ENCODE measurements at regions not wholly inside any gene's neighbourhood (a gene's known extent, or its start where the extent isn't known, plus 50 kb on each side); places are given as distances from the start of the nearest gene placed in this dataset.
A peak's percentile ranks its signal among the peaks of the same experiment; 100 is the strongest.

DNA sequence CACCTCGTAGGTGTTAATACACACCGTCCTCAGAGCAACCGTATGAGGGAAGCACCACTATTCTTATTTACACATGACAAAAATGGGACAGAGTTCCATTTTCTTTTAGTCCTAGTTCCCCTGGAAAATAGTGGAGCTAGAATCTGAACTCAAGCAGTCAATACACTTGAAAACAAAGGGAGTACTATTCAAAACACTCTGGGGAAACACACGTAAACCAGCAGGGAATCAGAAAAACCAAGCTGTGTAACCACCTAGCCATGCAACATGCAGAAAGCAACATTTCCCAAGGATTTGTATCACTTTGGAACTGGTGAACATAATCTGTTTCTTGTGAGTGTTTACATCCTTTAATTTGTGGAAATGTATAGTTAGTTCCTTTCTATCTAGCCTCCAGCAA is 208.2 kb downstream of the UBE2E3 start:
- DNase-seq (ENCODE audit: low spot score), result no peak

DNA sequence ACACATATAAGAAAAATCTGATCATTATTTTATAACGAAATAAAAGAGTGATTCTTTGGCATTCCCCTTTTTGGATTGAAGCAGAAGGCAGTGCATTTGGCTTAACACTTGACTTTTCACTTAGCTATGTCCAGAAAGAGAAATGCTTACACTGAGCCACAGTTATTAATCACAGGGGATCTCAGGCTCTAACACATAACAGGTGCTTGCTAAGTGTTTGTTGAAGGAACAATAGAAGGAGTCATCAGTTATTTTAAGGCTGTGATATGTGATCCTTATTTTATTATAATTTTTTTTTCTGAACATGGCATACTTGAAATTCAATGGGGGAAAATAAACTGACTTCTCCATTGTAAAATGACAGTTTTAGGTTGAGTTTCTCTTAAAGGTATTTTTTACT is 209.5 kb downstream of the UBE2E3 start:
- no peak for DNase-seq (ENCODE audit: low spot score)

DNA sequence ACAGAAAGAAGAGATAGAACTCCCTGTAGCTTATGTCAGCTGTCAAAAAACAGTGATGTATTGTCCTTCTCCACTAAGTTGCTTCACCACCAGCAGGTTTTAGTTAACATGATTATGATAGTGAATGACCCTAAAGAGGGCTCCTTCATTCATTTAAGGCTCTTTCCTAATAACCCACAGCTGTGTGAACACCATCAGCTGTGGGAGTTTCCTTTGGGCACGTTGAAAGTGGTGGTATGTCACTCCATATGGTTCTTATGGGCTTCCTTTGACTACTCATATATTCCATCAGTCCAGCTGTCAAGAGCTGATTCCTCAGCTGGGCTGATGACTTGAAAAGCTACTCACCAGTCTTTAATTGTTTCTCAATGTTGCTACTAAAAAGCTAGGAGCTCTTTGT is 210.3 kb downstream of the UBE2E3 start:
- DNase-seq (ENCODE audit: low spot score), result no peak

DNA sequence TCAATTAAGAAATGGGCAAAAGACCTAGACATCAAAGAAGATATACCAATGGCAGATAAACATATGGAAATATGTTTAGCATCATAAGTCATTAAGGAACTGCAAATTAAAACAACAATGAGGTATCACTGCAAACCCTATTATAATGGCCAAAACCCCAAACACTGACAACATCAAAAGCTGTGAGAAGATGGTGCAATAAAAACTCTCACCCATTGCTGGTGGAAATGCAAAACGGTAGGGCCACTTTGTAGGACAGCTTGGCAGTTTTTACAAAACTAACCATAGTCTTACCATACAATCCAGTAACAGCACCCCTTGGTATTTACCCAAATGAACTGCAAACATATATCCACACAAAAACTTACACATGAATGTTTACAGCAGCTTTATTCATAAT is 213.1 kb downstream of the UBE2E3 start:
- no peak for DNase-seq (ENCODE audit: low spot score)

DNA sequence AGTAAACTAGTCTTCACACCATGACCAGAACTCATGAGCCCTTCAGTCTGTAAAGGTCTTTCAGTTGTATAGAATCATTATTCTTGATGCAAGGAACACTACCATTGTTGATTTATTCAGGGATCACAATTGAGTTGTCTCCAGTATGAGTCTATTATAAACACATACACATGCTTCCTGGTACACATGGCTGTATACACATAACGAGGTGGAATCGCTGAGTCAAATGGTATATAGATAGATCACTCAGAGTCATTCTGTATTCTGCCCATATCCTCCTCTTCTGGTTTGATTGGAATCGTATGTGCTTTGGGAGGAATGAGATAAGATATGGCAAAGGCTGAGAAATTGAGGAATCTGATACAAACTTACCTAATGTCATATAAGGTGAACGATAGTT is 216.0 kb downstream of the UBE2E3 start:
- no peak for DNase-seq (ENCODE audit: low spot score)

DNA sequence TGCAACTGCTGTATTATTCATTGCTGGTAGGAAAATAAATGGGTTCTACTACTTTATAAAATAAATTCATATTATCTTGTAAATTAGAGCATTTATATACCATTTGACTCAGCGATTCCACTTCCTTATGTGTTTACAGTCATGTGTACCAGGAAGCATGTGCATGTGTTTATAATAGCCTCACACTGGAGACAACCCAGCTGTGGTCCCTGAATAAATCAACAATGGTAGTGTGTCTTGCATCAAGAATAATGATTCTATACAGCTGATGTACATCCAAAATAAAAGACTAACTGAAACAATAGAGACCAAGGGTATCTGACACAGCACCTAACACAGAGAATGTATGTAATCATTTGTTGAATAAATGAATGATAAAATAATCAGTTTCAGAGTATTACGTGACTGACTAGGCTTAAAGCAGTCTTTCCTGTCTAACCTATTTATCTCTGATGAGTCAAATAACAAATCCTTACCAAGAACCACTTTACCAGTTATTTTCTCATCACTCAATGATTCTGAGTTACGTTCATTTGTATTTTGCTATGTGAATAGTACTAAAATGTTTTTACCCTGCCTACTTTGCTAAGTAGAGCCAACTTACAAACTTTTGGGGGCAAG is 216.8 kb downstream of the UBE2E3 start:
- DNase-seq (ENCODE audit: low spot score), result no peak

DNA sequence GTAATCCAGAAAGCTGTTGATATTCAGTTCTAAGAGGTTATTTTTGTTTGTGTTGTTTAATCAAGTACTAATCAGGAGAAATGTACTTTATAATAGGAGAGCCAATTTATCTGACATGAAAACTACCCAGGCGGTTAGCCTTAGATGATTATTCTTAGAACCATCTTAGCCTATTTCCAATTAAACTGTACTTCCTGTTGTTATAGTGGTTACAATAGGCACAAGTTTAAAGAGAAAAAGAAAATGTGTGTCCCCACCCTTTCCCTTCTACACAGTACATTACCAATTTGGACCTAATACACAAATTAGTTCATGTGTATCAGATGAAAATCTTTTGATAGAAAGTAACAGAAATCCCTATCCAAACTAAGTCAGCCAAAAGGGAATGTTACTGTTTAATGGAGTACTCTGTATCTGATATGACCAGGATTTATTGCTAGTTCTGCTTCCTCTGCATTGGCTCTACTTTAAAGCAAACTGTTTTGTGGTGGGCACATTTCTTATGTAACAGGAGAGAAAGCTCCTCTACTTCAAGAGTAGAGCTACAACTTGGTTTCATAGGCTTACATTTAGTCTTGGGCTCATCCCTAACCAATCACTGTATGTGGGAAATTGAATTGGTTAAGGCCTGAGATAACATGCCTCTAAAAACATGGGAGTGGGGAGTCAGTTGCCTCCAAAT is 217.9 kb downstream of the UBE2E3 start:
- no peak for DNase-seq (ENCODE audit: low spot score)

DNA sequence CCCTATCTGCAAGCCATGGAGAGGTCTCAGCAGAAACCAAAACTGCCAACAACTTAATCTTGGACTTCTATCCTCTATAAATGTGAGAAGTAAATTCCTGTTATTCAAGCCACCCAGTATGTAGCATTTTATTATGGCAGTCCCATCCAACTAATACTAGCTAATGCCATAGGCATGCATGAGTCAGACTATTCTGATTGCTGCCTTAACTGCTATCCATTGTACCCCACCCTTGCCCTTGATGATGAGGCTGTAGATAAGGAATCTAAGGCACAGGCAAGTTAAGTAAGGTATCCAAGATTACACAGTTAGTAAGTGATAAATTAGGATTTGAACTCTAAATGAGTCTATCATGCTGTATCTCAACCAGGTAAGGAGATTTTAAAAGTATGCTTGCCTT is 223.0 kb downstream of the UBE2E3 start:
- no peak for DNase-seq (ENCODE audit: low spot score)

DNA sequence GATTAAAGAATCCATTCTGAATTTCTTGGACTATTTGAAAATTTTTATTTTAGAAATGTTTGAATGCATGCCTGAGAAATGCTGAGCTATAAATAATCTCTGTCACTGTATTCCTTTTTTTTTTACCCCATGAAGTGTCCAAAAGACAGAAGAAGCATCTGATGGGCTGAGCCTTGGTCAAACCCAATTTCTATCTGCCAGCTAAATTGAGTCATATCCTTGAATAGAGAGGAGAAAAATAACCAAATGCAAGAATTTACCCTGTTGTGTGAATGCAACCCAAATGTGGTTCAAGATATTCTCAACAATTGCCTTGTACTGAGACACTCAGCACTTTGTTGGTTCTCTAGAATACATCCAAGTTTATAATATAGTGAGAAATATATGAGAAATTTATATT is 223.5 kb downstream of the UBE2E3 start:
- no peak for DNase-seq (ENCODE audit: low spot score)

DNA sequence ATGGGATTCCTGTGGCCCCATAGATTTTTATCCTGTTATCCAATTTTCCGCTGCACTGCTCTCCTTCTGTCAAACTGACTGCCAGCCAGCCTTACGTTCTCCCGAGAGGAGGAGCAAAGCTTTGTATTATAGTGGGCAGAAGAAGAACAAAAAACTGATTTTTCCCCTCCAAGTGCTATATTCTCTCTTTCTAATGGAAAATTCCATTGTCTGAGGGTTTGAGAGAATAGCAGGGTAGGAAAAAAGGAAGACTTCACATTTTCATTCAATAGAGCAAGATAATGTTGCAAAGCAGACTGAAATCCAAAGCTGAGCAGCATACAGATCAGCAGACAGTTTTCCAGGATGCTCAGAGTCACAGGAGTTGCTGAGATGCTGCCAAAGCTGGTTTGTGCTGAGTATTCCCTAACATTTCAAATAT is 238.0 kb downstream of the UBE2E3 start:
- peak; percentile 84 for DNase-seq (ENCODE audit: low spot score)

DNA sequence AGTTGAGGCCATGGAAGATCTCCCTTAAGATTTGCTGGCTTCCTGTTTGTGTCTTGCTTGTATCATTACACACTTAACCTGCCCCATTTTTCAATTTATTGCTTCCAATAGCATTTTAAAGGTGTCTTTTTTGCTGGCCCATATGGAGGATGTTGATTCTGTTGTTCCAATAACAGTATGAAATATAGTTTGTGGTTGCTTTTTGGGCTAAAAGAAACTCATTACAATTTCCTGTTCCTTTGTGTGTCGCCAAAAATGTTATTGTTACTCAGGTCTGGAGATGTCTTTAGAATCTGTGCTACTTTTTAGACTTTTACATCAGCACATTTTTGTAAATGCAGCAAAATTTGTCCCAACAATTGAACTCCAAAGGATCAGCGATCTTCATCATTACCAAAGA is 234.0 kb upstream of the ITGA4 start:
- DNase-seq (ENCODE audit: low spot score), result no peak

DNA sequence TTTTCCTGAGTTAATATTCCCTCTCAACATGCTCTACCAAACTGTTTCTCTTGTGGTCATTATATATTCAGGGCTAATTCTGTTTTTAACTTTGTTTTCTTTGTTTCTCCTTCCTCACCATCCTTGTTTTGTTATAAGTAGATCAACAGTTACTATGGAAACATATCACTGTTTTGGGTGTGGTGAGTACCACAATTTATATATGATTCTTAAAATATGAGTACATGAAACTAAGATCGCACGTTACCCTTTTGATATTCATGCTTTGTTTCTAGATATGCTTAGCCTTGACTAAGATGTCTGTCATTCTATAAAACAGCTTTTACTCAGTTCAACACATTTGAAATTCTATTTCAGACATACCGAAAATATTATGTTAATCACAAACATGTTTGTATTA is 232.3 kb upstream of the ITGA4 start:
- DNase-seq (ENCODE audit: low spot score), result no peak

DNA sequence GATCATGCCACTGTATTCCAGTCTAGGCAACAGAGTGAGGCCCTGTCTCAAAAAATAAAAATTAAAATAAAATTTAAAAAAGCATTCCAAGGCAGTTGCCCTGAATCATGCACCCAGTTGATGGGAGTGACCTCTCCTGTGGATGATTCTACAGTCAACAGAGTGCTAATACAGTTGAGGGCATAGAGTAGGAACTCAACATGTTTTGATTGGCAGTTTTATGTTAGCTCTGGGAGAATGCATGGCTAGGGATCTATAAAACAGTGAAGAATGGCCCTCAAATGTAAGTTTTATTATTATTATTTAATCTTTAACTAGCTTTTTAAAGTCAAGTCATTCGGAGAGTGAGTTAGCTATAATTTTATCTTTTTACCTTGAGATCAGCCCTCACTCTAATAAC is 228.5 kb upstream of the ITGA4 start:
- no peak for DNase-seq (ENCODE audit: low spot score)

DNA sequence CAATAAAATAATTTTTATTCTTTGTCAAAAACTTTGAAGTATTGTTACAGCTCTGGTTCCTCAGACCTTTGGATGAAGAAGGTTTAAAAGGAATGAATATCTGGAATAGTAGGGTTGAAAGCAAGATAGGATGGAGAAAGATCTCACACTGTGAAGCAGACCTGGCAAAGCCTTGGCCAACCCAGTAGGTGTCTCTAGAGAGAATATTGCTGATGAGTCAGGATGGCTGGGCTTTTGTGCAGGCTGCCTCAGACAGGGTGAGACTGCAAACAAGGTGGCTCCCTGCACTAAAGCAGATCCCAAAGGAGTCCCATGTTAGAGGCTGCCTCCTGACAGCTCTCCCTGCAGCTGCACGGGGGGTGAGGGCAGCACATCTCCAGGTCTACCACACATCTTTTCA is 226.0 kb upstream of the ITGA4 start:
- DNase-seq (ENCODE audit: low spot score), result no peak

DNA sequence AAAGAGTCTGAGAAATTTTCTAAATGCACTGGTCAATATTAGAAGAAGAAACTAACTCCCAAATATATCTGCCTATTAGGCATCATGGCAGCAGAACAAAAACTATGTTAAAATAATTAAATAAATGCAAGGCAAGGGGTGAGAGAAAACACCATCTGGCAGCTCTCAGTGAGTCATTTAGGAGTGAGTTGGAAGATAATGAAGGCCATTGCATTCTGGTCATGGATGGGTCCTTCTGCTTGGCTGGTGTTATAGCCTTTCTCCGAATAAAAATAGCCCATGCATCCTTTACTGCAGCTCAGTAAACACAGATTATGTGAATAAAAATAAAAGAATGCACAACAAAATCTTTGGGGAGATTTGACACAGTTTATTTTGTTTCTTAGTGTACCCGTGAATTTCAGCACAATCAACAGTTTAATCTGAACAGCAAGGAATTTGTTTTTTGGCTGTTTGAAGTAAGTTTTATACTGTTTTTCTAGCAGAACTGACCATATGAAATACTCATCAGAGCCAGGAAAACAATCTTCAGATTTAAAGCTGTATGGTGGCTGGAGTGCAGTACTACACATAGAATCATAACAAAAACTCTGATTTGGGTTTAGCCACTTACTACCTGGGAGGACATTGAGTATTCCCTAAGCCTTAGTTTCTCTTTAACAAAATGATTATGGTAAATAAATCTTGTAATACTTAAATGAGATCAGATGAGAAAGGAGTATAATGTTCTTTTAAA is 225.1 kb upstream of the ITGA4 start:
- DNase-seq (ENCODE audit: low spot score), result peak; percentile 64

DNA sequence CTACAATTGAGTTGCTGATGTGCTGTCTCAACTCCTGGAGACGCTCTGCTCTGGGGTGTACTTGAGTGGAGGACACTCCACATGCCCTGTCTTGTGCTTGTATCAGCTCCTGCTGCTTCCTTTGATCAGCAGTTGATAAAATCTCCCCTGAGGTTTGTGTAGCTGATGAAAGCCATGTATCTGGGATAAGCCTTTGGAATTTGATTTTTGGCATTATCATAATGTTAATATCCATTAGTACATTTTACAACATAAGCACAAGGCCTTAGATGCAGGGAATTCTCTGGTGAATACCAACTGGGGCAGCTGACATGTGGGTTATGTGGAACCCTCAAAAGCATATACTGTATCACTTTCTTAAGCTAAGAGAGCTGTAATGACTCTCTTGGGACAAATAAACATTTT is 222.7 kb upstream of the ITGA4 start:
- no peak for DNase-seq (ENCODE audit: low spot score)

DNA sequence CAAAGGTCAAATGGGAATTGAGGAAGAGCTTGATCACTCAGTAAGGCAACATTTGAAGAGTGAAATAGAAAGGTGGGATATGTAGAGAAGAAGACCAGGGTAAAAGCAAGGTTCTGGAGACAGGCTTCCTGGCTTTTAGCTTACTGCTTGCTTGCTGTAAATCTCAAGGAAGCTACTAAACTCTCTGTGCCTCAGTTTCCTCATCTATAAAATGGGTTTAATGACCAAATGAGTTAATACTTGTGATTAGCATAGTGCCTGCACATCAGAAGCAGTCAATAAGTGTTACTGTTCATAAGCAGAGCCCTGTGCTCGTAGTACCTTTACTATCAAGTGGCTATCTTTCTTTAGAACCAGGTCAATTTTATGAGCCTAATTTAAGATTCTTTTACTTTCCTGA is 222.2 kb upstream of the ITGA4 start:
- no peak for DNase-seq (ENCODE audit: low spot score)

DNA sequence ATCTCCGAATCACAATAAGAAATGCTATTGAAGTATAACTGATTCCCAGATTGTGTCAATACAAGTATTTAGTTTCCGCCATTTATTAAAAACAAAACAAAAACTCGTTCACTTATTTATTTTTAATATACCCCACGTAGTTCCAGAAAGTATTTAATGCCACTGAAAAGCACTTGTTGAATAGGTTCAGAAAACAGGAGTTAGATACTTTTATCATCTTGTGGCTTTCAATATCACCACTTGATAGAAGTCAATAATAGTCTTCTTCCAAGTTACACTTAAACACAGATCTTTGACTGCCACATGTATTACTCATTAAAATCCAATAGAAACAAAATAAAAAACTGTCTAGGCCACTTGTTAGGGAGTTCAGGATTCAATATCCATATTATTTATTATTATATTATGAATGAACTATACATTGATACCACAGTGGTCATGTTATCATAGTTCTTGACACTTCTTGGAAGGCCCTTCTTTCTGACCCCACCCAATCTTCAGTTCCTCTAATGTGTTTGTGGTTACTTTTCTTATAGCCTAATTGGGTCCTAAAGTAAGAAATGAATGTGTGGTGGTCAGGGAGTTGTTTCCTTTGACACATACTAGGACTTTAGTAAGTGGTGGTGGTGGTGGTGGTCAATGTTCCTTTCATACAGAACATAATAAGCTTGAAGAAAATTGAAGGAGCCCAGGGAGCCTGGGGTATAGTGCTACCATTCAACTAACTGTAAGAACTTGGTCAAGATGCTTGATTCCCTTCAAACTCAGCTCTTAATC is 221.3 kb upstream of the ITGA4 start:
- no peak for DNase-seq (ENCODE audit: low spot score)

DNA sequence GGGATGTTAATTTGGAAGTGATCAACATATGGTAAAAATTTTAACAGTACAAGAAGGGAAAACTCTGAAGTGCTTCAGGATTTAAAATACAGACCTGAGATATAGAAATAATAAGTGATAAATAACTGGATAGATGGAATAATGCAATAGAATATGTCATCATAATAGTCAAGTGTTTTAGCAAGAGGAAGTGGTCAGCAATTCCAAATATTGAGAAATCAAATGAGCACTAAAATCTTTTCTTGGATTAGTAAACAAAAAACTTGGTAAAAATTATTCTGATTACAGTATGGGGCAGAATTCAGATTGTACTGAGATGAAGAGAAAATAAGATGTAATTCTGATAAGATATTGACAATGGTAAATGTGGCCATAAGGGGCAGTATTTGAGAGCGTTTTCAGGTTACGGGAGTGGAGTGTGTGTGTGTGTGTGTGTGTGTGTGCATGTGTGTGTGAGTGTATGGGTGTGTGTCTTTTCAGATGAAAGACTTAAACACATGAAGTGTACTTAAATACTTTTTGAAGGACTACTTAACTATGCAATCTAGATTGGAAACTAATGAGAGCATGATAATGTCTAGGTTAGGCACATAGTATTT is 217.9 kb upstream of the ITGA4 start:
- DNase-seq (ENCODE audit: low spot score), result no peak

DNA sequence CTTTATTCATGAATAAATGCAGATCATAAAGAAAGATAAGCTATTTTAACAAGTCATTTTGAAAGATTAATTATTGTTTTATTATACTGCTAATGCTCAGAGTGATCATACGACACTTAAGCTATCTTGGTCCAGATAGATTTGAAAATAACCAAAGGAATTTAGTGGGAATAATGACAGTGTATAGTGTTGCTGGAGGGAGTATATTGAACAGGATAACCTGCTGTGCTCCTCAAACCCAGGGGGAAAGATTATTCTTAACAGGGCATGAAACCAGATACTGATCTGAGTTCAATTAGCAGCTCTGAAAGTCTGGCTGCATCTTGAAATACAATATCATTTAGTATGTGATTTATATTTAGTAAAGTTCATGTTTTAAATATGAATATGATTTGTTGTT is 216.3 kb upstream of the ITGA4 start:
- no peak for DNase-seq (ENCODE audit: low spot score)

DNA sequence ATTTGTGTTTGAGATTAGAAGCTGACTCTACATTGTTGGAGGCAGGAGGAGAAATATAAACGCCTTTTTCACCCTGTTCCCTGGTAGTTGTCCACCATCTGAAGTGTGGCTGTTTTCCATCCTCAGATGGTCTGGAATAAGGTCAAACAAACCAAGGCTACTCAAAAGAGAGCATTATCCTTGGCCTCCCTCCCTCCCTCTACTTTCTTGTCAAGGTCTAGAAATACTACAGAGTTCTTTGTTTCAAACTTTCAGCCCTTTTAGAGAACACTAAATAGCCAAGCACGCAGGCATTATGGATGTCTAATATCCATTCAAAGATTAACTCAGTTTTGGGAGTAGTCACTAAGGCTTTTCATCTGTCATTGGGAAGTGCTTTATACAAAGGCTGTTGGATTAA is 215.8 kb upstream of the ITGA4 start:
- no peak for DNase-seq (ENCODE audit: low spot score)

DNA sequence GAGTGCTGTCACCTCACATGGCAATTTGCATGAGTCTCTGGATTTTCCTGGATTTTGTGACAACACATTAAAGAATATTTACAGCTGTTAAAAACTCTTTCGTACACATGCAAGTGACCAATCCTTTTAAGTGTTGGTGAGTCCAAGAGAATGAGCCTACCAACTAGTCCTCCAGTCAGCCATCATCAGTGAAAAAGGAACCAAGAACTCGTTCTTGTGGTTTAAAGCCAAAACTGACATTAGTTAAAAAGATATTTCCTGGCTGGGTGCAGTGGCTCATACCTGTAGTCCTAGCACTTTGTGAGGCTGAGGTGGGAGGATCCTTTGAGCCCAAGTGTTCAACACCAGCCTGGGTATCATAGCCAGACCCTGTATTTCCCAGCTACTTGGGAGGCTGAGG is 215.4 kb upstream of the ITGA4 start:
- no peak for DNase-seq (ENCODE audit: low spot score)

Measured in cerebellar cortex (tissue), 1 donor.